ENCODE measurements at regions not wholly inside any gene's neighbourhood (a gene's known extent, or its start where the extent isn't known, plus 50 kb on each side); places are given as distances from the start of the nearest gene placed in this dataset.
A peak's percentile ranks its signal among the peaks of the same experiment; 100 is the strongest.

DNA sequence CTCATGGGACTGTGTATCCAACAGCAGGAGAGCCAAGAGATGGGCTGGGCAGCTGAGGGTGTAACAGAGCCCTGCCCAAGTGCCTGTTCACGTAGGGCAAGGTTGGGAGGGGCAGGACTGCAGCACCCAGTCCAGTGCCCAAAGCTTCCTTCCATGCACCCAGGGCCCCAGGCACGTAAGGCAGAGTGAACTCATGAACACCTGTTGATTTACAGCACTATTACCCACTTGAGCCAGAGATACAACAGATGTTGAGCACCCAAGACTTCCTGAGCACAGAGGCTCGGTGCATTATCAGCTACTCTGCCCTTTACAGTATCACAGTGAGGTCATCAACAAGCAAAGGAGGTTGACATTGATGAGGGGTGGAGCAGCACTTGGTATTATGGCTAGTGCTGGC lies 50.2 kb upstream of the FHL2 start:
- no peak for TF ChIP-seq BHLHE40 (IDR thresholded peaks at IDR 0.05; ENCODE audit: low read depth, low read length)
- TF ChIP-seq, protein P1, sequence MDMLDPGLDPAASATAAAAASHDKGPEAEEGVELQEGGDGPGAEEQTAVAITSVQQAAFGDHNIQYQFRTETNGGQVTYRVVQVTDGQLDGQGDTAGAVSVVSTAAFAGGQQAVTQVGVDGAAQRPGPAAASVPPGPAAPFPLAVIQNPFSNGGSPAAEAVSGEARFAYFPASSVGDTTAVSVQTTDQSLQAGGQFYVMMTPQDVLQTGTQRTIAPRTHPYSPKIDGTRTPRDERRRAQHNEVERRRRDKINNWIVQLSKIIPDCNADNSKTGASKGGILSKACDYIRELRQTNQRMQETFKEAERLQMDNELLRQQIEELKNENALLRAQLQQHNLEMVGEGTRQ (IDR thresholded peaks at IDR 0.05; ENCODE audit: low read depth, low read length) = no peak
- TF ChIP-seq FOS (IDR thresholded peaks at IDR 0.05; ENCODE audit: low read depth, low read length) = no peak
- no peak for TF ChIP-seq NFE2L2 (IDR thresholded peaks at IDR 0.05; ENCODE audit: low read depth, low read length)
- no peak for TF ChIP-seq RFX5 (IDR thresholded peaks at IDR 0.05; ENCODE audit: low read depth, low read length)
- no peak for TF ChIP-seq RCOR1 (IDR thresholded peaks at IDR 0.05; ENCODE audit: insufficient replicate concordance, low read length)
- TF ChIP-seq CEBPB (IDR thresholded peaks at IDR 0.05; ENCODE audit: low read depth, low read length) = no peak
- TF ChIP-seq SMC3 (IDR thresholded peaks at IDR 0.05; ENCODE audit: low read depth, low read length) = no peak
- TF ChIP-seq, protein P2, sequence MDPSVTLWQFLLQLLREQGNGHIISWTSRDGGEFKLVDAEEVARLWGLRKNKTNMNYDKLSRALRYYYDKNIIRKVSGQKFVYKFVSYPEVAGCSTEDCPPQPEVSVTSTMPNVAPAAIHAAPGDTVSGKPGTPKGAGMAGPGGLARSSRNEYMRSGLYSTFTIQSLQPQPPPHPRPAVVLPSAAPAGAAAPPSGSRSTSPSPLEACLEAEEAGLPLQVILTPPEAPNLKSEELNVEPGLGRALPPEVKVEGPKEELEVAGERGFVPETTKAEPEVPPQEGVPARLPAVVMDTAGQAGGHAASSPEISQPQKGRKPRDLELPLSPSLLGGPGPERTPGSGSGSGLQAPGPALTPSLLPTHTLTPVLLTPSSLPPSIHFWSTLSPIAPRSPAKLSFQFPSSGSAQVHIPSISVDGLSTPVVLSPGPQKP (IDR thresholded peaks at IDR 0.05; ENCODE audit: borderline replicate concordance, low read depth, low read length) = no peak
- no peak for TF ChIP-seq MAFK (IDR thresholded peaks at IDR 0.05; ENCODE audit: low read depth, low read length)
- no peak for TF ChIP-seq MXI1 (IDR thresholded peaks at IDR 0.05; ENCODE audit: borderline replicate concordance, low read depth, low read length)
- no peak for TF ChIP-seq MAZ (IDR thresholded peaks at IDR 0.05; ENCODE audit: borderline replicate concordance, low read depth, low read length)
- no peak for TF ChIP-seq CHD1 (IDR thresholded peaks at IDR 0.05; ENCODE audit: low read depth, low read length)
- intact Hi-C loops (cut with micrococcal nuclease) = no loop called here
- Histone ChIP-seq H3K4me3 (ENCODE audit: insufficient read depth, low read depth, low read length) (no peak overlapping the region), H3K9ac (ENCODE audit: low read depth, low read length) (no peak overlapping the region), H3K18ac (ENCODE audit: low read depth, low read length) (no peak overlapping the region), H2BK20ac (ENCODE audit: low read depth, low read length) (no peak overlapping the region), H2BK15ac (ENCODE audit: low read depth, low read length) (no peak overlapping the region), H3K9me3 (ENCODE audit: control insufficient read depth, insufficient read depth, low read length) (no peaks in the 10 kb centered on the region), H3K9me1 (ENCODE audit: insufficient read depth, low read length) (0 out of 2 replicates have a peak, but pooled peaks cover 3% of the 10 kb centered on the region), H2AK5ac (ENCODE audit: low read depth, low read length) (peak overlapping the region; percentile 4; the same call in 1 of the 2 replicates), H4K8ac (ENCODE audit: low read depth in 2 of 2, low read length in 2 of 2) (no peak overlapping the region), H3K79me1 (ENCODE audit: low read depth in 1 of 2, low read length in 2 of 2) (no peaks in the 10 kb centered on the region), H2AK9ac (replicated peaks; ENCODE audit: low read depth, low read length, poor library complexity) (no peak overlapping the region), H3K14ac (replicated peaks; ENCODE audit: low read depth, low read length) (0 out of 2 replicates have a peak overlapping the region, but pooled peaks have one; percentile 6), H2BK5ac (ENCODE audit: low read depth, low read length, poor library complexity, severe bottlenecking) (no peak overlapping the region), H3K4me1 (ENCODE audit: control insufficient read depth, insufficient read depth, low read length) (peaks cover 3% of the 10 kb centered on the region), H3K27ac (ENCODE audit: insufficient read depth, low read length) (no peak overlapping the region), H2BK120ac (ENCODE audit: low read depth, low read length) (no peak overlapping the region), H3K27me3 (ENCODE audit: control insufficient read depth, insufficient read depth, low read length) (peaks cover 10% of the 10 kb centered on the region), H4K91ac (ENCODE audit: insufficient read depth, low read depth, low read length) (0 out of 2 replicates have a peak overlapping the region, but pooled peaks have one; percentile 21), H3K4me2 (ENCODE audit: low read depth, low read length) (no peak overlapping the region), H3K23ac (ENCODE audit: low read depth, low read length) (no peak overlapping the region), H2AFZ (replicated peaks; ENCODE audit: low read length, poor library complexity) (no peak overlapping the region), H4K20me1 (ENCODE audit: insufficient read depth, low read length) (no peaks in the 10 kb centered on the region), H3K56ac (ENCODE audit: extremely low read depth, insufficient read depth, low read length) (no peak overlapping the region), H3K4ac (ENCODE audit: low read depth, low read length) (no peak overlapping the region), H4K5ac (ENCODE audit: low read depth, low read length) (no peak overlapping the region), H3K36me3 (ENCODE audit: control insufficient read depth, insufficient read depth, low read length) (no peaks in the 10 kb centered on the region)
- no TSS peak for BruUV-seq (replicated peaks)
- no peak for DNase-seq
- dilution Hi-C loops (cut with HindIII; ENCODE audit: low sequenced_read_pairs, unreplicated experiment) = no loop called here
- WGBS, 2 experiments (ENCODE audit: extremely low coverage in 2 of 2, insufficient read length in 1 of 2) = no CpG with 5 or more reads among the region's 3 CpGs
- ChIA-PET POLR2A (ENCODE audit: unreplicated experiment) (no interaction called here), CTCF (no interaction called here)
- in situ Hi-C loops (cut with MboI; ENCODE audit: low sequenced_read_pairs) = no loop called here
- ATAC-seq (ENCODE audit: low read depth) = no peak
